ENCODE measurements at regions not wholly inside any gene's neighbourhood (a gene's known extent, or its start where the extent isn't known, plus 50 kb on each side); places are given as distances from the start of the nearest gene placed in this dataset.

- TF ChIP-seq ZNF70 (CRISPR knock-in tag; IDR thresholded peaks at IDR 0.05), result no peak
- no peak for TF ChIP-seq TSHZ2 (CRISPR knock-in tag; IDR thresholded peaks at IDR 0.05)
- no peak for TF ChIP-seq RARB (CRISPR knock-in tag; IDR thresholded peaks at IDR 0.05)
Observed at GRCh38 chr1:38097284-38097898, 50.8 kb upstream of the POU3F1 start.

Measured in SK-N-SH treated with all-trans-retinoic acid at 6 μM for 48 hours (cell line).